SK-N-SH treated with all-trans-retinoic acid at 6 μM for 48 hours (cell line): ENCODE measurements at regions not wholly inside any gene's neighbourhood (a gene's known extent, or its start where the extent isn't known, plus 50 kb on each side); places are given as distances from the start of the nearest gene placed in this dataset.

ENCODE experiments used
- CSDC2 ChIP-seq: fragments of 250-450 bp; sonication (Bioruptor Pico); IDR thresholded peaks from 2 replicates; pipeline ENCODE4 v1.5.0; 2020; ENCODE audit warnings: mild to moderate bottlenecking, moderate library complexity
- TSHZ2 ChIP-seq: fragments of 250-450 bp; sonication (Bioruptor Pico); IDR thresholded peaks from 2 replicates; pipeline ENCODE4 v1.5.0; 2020; ENCODE audit warnings: mild to moderate bottlenecking, moderate library complexity
- ZC3H10 ChIP-seq: fragments of 250-450 bp; sonication (Bioruptor Pico); IDR thresholded peaks from 2 replicates; pipeline ENCODE4 v1.5.1; 2021; ENCODE audit warnings: mild to moderate bottlenecking, moderate library complexity
- ZFP3 ChIP-seq: fragments of 250-450 bp; sonication (Bioruptor Pico); IDR thresholded peaks from 2 replicates; pipeline ENCODE4 v1.5.0; 2020; ENCODE audit warnings: mild to moderate bottlenecking, moderate library complexity

- no peak for TF ChIP-seq ZFP3 (CRISPR knock-in tag)
- no peak for TF ChIP-seq ZC3H10 (CRISPR knock-in tag)
- TF ChIP-seq CSDC2 (CRISPR knock-in tag): no peak
- TF ChIP-seq TSHZ2 (CRISPR knock-in tag): no peak
These were observed 535.9 kb upstream of the SEMA6A start for GRCh38 chr5:117110548-117110947.
